Mucosa of gallbladder (tissue), 1 donor: ENCODE measurements at regions not wholly inside any gene's neighbourhood (a gene's known extent, or its start where the extent isn't known, plus 50 kb on each side); places are given as distances from the start of the nearest gene placed in this dataset.
"Not testable (repeated sequence)": the region's sequence is repeated elsewhere in the genome, so short reads cannot be mapped to it uniquely, and the experiment has no call there.

Experiments used
- DNase-seq: peaks from one replicate; pipeline ENCODE4 v3.0.0-alpha.2; 2020; ENCODE audit warnings: low spot score
- donor health status: DM: no; HTN: no; CAD: no.

GRCh38 chr2:142649581-142649980 lies 227.9 kb upstream of the KYNU start:
- DNase-seq = no peak

- DNase-seq = no peak
Observed at GRCh38 chr2:142642650-142643049, 234.8 kb upstream of the KYNU start.

- DNase-seq = no peak
Observed at GRCh38 chr2:142629193-142629592, 248.3 kb upstream of the KYNU start.

GRCh38 chr2:142621287-142621686 lies 256.2 kb upstream of the KYNU start:
- no peak for DNase-seq

- DNase-seq = no peak
Observed at GRCh38 chr2:142617461-142617860, 260.0 kb upstream of the KYNU start.

GRCh38 chr2:142615876-142616275 lies 261.6 kb upstream of the KYNU start:
- DNase-seq = no peak

- DNase-seq = not testable (repeated sequence)
Observed at GRCh38 chr2:142613193-142613592, 264.3 kb upstream of the KYNU start.

- no peak for DNase-seq
Observed at GRCh38 chr2:142605421-142605820, 272.0 kb upstream of the KYNU start.

- DNase-seq = no peak
Observed at GRCh38 chr2:142603759-142604158, 273.7 kb upstream of the KYNU start.

- no peak for DNase-seq
Observed at GRCh38 chr2:142602418-142602989, 275.0 kb upstream of the KYNU start.

- DNase-seq = no peak
Observed at GRCh38 chr2:142601794-142602193, 275.7 kb upstream of the KYNU start.

- DNase-seq = no peak
Observed at GRCh38 chr2:142599504-142599903, 278.0 kb upstream of the KYNU start.

- no peak for DNase-seq
Observed at GRCh38 chr2:142598846-142599245, 278.6 kb upstream of the KYNU start.

- no peak for DNase-seq
Observed at GRCh38 chr2:142596334-142597088, 281.0 kb upstream of the KYNU start.

- DNase-seq = no peak
Observed at GRCh38 chr2:142594935-142595334, 282.5 kb upstream of the KYNU start.

- DNase-seq = no peak
Observed at GRCh38 chr2:142592171-142592570, 285.3 kb upstream of the KYNU start.

GRCh38 chr2:142591420-142591819 lies 286.0 kb upstream of the KYNU start:
- no peak for DNase-seq

GRCh38 chr2:142588269-142588668 lies 289.2 kb upstream of the KYNU start:
- no peak for DNase-seq

- DNase-seq = no peak
Observed at GRCh38 chr2:142586693-142587580, 290.5 kb upstream of the KYNU start.

- no peak for DNase-seq
Observed at GRCh38 chr2:142585785-142586184, 291.7 kb upstream of the KYNU start.

GRCh38 chr2:142582317-142582716 lies 295.1 kb upstream of the KYNU start:
- no peak for DNase-seq

- DNase-seq = no peak
Observed at GRCh38 chr2:142581491-142581890, 296.0 kb upstream of the KYNU start.

- no peak for DNase-seq
Observed at GRCh38 chr2:142580691-142581090, 296.8 kb upstream of the KYNU start.
